Right kidney (tissue), 1 donor: ENCODE measurements at regions not wholly inside any gene's neighbourhood (a gene's known extent, or its start where the extent isn't known, plus 50 kb on each side); places are given as distances from the start of the nearest gene placed in this dataset.

Experiments
- DNase-seq: peaks from one replicate; pipeline ENCODE4 v3.0.0-alpha.2; 2016

GRCh38 chr9:89697553-89697952 lies 92.7 kb downstream of the GADD45G start:
- DNase-seq: no peak

GRCh38 chr9:89698411-89699005 lies 93.7 kb downstream of the GADD45G start:
- DNase-seq: no peak

- DNase-seq: no peak
Observed at GRCh38 chr9:89699646-89700045, 94.8 kb downstream of the GADD45G start.

- DNase-seq: no peak
Observed at GRCh38 chr9:89701221-89701798, 96.5 kb downstream of the GADD45G start.

GRCh38 chr9:89702401-89702800 lies 97.6 kb downstream of the GADD45G start:
- no peak for DNase-seq

- DNase-seq: no peak
Observed at GRCh38 chr9:89705651-89706050, 100.8 kb downstream of the GADD45G start.

GRCh38 chr9:89706086-89706485 lies 101.3 kb downstream of the GADD45G start:
- no peak for DNase-seq

GRCh38 chr9:89706731-89707191 lies 101.9 kb downstream of the GADD45G start:
- peak; percentile 40 for DNase-seq

- DNase-seq: no peak
Observed at GRCh38 chr9:89710697-89711096, 105.9 kb downstream of the GADD45G start.

- DNase-seq: no peak
Observed at GRCh38 chr9:89711866-89712265, 107.1 kb downstream of the GADD45G start.

GRCh38 chr9:89712283-89712682 lies 107.5 kb downstream of the GADD45G start:
- no peak for DNase-seq

GRCh38 chr9:89714321-89714720 lies 109.5 kb downstream of the GADD45G start:
- no peak for DNase-seq

- DNase-seq: no peak
Observed at GRCh38 chr9:89715318-89715858, 110.6 kb downstream of the GADD45G start.

GRCh38 chr9:89715881-89716280 lies 111.1 kb downstream of the GADD45G start:
- DNase-seq: no peak

- DNase-seq: no peak
Observed at GRCh38 chr9:89716559-89716958, 111.7 kb downstream of the GADD45G start.

GRCh38 chr9:89718176-89718575 lies 113.4 kb downstream of the GADD45G start:
- no peak for DNase-seq

- no peak for DNase-seq
Observed at GRCh38 chr9:89718651-89719050, 113.8 kb downstream of the GADD45G start.

GRCh38 chr9:89719202-89719601 lies 114.4 kb downstream of the GADD45G start:
- DNase-seq: no peak

GRCh38 chr9:89720696-89721175 lies 115.9 kb downstream of the GADD45G start:
- DNase-seq: no peak

GRCh38 chr9:89721176-89721700 lies 116.4 kb downstream of the GADD45G start:
- DNase-seq: peak; percentile 35

GRCh38 chr9:89721971-89722530 lies 117.2 kb downstream of the GADD45G start:
- DNase-seq: no peak

- no peak for DNase-seq
Observed at GRCh38 chr9:89722712-89723111, 117.9 kb downstream of the GADD45G start.

GRCh38 chr9:89723469-89724100 lies 118.8 kb downstream of the GADD45G start:
- DNase-seq: no peak
